ENCODE measurements at regions not wholly inside any gene's neighbourhood (a gene's known extent, or its start where the extent isn't known, plus 50 kb on each side); places are given as distances from the start of the nearest gene placed in this dataset.
A peak's percentile ranks its signal among the peaks of the same experiment; 100 is the strongest.

- CTCF ChIA-PET: interaction anchor here (0.6 kb wide), 1 partner anchor 21 kb away, joined by 3 read pairs; no protein-coding TSS in a partner anchor
- POLR2A ChIA-PET (ENCODE audit: low non-redundant PET): no interaction called here
These were observed 270.1 kb upstream of the TNRC6C start for GRCh38 chr17:77688369-77688768.

GRCh38 chr17:77690271-77691161 lies 268.0 kb upstream of the TNRC6C start:
- no peak overlapping the region for H3K27ac ChIP-seq
- POLR2A ChIA-PET (ENCODE audit: low non-redundant PET): no interaction called here
- no peak for TF ChIP-seq CTCF (conservative IDR thresholded peaks at IDR 0.05; ENCODE audit: low read depth)
- CTCF ChIA-PET: interaction anchor here (0.6 to 1.1 kb wide), 2 partner anchors 59 to 323 kb away, joined by 3 read pairs; no protein-coding TSS in a partner anchor
- DNase-seq (ENCODE audit: low spot score): no peak

More at GRCh38 chr17:77688369-77688768, 270.1 kb upstream of the TNRC6C start:
- no peak for TF ChIP-seq CTCF (conservative IDR thresholded peaks at IDR 0.05; ENCODE audit: low read depth)
- DNase-seq (ENCODE audit: low spot score): no peak
- H3K27ac ChIP-seq: no peak overlapping the region

GRCh38 chr17:77691216-77692085 lies 267.1 kb upstream of the TNRC6C start:
- POLR2A ChIA-PET (ENCODE audit: low non-redundant PET): no interaction called here
- no peak for DNase-seq (ENCODE audit: low spot score)

GRCh38 chr17:77692571-77693161 lies 265.8 kb upstream of the TNRC6C start:
- TF ChIP-seq CTCF (conservative IDR thresholded peaks at IDR 0.05; ENCODE audit: low read depth): no peak
- no peak overlapping the region for H3K27ac ChIP-seq
- peak; percentile 82 for DNase-seq (ENCODE audit: low spot score)
- POLR2A ChIA-PET (ENCODE audit: low non-redundant PET): no interaction called here
- CTCF ChIA-PET: interaction anchor here (0.6 to 0.7 kb wide), 2 partner anchors 43 to 266 kb away, joined by 3 read pairs; partner anchors contain the start of gene TNRC6C

More at GRCh38 chr17:77691216-77692085, 267.1 kb upstream of the TNRC6C start:
- TF ChIP-seq CTCF (conservative IDR thresholded peaks at IDR 0.05; ENCODE audit: low read depth): no peak
- H3K27ac ChIP-seq: no peak overlapping the region
- CTCF ChIA-PET: interaction anchor here (0.6 kb wide), 1 partner anchor 58 kb away, joined by 3 read pairs; no protein-coding TSS in a partner anchor

GRCh38 chr17:77693301-77693700 lies 265.2 kb upstream of the TNRC6C start:
- no peak overlapping the region for H3K27ac ChIP-seq
- CTCF ChIA-PET: interaction anchor here (0.6 to 0.7 kb wide), 3 partner anchors 12 to 265 kb away, joined by 3 to 4 read pairs (median 3); partner anchors contain the start of gene TNRC6C
- no peak for TF ChIP-seq CTCF (conservative IDR thresholded peaks at IDR 0.05; ENCODE audit: low read depth)
- DNase-seq (ENCODE audit: low spot score): no peak
- POLR2A ChIA-PET (ENCODE audit: low non-redundant PET): no interaction called here

- ChIA-PET CTCF (interaction anchor here (0.6 kb wide), 1 partner anchor 13 kb away, joined by 4 read pairs; no protein-coding TSS in a partner anchor), POLR2A (ENCODE audit: low non-redundant PET) (no interaction called here)
- no peak for TF ChIP-seq CTCF (conservative IDR thresholded peaks at IDR 0.05; ENCODE audit: low read depth)
- DNase-seq (ENCODE audit: low spot score): no peak
- H3K27ac ChIP-seq: no peak overlapping the region
These were observed 264.7 kb upstream of the TNRC6C start for GRCh38 chr17:77693776-77694175.
